Esophagus squamous epithelium (tissue), 4 donors: ENCODE measurements at regions not wholly inside any gene's neighbourhood (a gene's known extent, or its start where the extent isn't known, plus 50 kb on each side); places are given as distances from the start of the nearest gene placed in this dataset.

Experiments
- POLR2A ChIP-seq, 4 donors: fragments of 450-650 bp; IDR thresholded peaks; one replicate each; pipeline ENCODE4 v1.6.1; 2017; ENCODE audit warnings: antibody characterized with exemption in 4 of 4, mild to moderate bottlenecking in 4 of 4, moderate library complexity in 3 of 4
- TF ChIP-seq, protein P1 (sequence below), 6 experiments: fragments of 450-650 bp in 4 of 6; fragments of 200-600 bp in 2 of 6; sonication (generic) in 2 of 6; IDR thresholded peaks; one replicate each; pipeline ENCODE4 v1.5.1; 2016 to 2019; ENCODE audit warnings: antibody characterized with exemption in 6 of 6, mild to moderate bottlenecking in 4 of 6, moderate library complexity in 4 of 6

DNA sequence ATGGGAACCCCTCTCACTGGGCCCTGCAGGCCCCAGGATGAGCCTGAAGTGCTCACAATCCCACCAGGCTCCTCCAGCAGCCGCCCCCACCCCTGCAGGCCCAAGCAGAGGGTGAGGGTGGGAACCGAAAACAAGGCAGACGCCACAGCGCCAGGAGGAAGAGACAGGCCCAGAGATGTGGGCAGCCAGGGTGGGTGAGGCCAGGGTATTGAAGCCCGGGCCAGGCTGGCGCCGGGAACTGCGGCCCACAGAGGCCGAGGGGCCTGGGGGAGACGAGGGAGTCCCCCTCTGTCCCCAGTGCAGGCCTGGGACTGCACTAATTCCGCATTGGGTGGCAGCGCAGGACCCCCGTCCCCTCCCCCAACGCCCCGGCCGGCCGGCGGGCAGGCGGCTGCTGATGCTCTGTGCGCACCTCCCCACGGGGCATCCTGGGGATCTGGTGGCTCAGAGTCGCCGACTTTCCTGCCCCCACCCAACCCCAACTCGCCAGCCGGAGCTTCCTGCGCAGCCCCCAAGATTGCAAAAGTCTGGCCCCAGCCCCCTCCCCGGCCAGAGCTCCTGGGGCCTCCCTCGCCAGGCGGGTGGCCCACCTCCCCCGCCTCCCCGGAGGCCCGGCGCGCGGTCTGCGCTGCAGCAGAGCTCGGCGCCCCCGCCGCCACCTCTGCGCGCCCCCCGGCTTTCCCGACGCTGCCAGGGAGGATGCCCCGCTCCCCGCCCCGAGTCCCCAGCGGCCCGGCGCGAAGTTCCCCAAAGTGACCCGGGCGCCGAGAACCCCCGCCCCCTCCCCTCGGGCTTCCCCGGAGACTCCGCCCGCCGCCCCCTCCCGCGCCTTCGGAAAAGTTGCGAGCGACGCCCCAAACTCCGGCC, 107.8 kb downstream of the ENGASE start:
- TF ChIP-seq, protein P1, sequence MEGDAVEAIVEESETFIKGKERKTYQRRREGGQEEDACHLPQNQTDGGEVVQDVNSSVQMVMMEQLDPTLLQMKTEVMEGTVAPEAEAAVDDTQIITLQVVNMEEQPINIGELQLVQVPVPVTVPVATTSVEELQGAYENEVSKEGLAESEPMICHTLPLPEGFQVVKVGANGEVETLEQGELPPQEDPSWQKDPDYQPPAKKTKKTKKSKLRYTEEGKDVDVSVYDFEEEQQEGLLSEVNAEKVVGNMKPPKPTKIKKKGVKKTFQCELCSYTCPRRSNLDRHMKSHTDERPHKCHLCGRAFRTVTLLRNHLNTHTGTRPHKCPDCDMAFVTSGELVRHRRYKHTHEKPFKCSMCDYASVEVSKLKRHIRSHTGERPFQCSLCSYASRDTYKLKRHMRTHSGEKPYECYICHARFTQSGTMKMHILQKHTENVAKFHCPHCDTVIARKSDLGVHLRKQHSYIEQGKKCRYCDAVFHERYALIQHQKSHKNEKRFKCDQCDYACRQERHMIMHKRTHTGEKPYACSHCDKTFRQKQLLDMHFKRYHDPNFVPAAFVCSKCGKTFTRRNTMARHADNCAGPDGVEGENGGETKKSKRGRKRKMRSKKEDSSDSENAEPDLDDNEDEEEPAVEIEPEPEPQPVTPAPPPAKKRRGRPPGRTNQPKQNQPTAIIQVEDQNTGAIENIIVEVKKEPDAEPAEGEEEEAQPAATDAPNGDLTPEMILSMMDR (IDR thresholded peaks at IDR 0.05): no peak
- no peak for TF ChIP-seq POLR2A (IDR thresholded peaks at IDR 0.05)
